ENCODE measurements at regions not wholly inside any gene's neighbourhood (a gene's known extent, or its start where the extent isn't known, plus 50 kb on each side); places are given as distances from the start of the nearest gene placed in this dataset.
A peak's percentile ranks its signal among the peaks of the same experiment; 100 is the strongest.
"Not testable (repeated sequence)": the region's sequence is repeated elsewhere in the genome, so short reads cannot be mapped to it uniquely, and the experiment has no call there.

GRCh38 chr14:70239802-70240201, 51.1 kb upstream of the SLC8A3 start:
- intact Hi-C loops (cut with micrococcal nuclease): no loop called here
- no peaks in the 10 kb centered on the region for H3K9me3 Mint-ChIP-seq
- peaks cover 32% of the 10 kb centered on the region for H3K27me3 Mint-ChIP-seq
- H3K4me1 Mint-ChIP-seq: peaks cover 8% of the 10 kb centered on the region
- no peak overlapping the region for H3K27ac Mint-ChIP-seq
- ChIA-PET POLR2A (no interaction called here), CTCF (no interaction called here)
- no peak for TF ChIP-seq CTCF (IDR thresholded peaks at IDR 0.05)
- ATAC-seq (ENCODE audit: low read depth) (peak; percentile 74), DNase-seq (no peak)
- H3K4me3 Mint-ChIP-seq: no peak overlapping the region
- no peaks in the 10 kb centered on the region for H3K36me3 Mint-ChIP-seq (ENCODE audit: low read depth)

GRCh38 chr14:70238635-70239034, 49.9 kb upstream of the SLC8A3 start:
- CTCF ChIA-PET; POLR2A ChIA-PET; H3K27ac Mint-ChIP-seq; ATAC-seq (ENCODE audit: low read depth); H3K4me1 Mint-ChIP-seq; intact Hi-C loops (cut with micrococcal nuclease); DNase-seq; H3K36me3 Mint-ChIP-seq (ENCODE audit: low read depth); H3K4me3 Mint-ChIP-seq; H3K9me3 Mint-ChIP-seq: not testable (repeated sequence)
- H3K27me3 Mint-ChIP-seq: peaks cover 31% of the 10 kb centered on the region
